ENCODE measurements at regions not wholly inside any gene's neighbourhood (a gene's known extent, or its start where the extent isn't known, plus 50 kb on each side); places are given as distances from the start of the nearest gene placed in this dataset.

GRCh38 chr6:144347448-144347759, 62.3 kb downstream of the UTRN start:
- TF ChIP-seq CTCF (conservative IDR thresholded peaks at IDR 0.05) = no peak
- no peak overlapping the region for H3K4me2 ChIP-seq (ENCODE audit: insufficient read depth, insufficient read length, low read length)
- H3K79me1 ChIP-seq (ENCODE audit: insufficient read depth, low read depth, low read length, poor library complexity, severe bottlenecking) = peaks cover 7% of the 10 kb centered on the region
- H3K23me2 ChIP-seq (ENCODE audit: insufficient read length, low read depth, low read length, poor library complexity, severe bottlenecking) = no peaks in the 10 kb centered on the region
- peaks cover 7% of the 10 kb centered on the region; the same call in 1 of the 2 replicates for H3K79me2 ChIP-seq (ENCODE audit: insufficient read depth, low read length)
- Mint-ChIP-seq H3K9me3 (peaks cover 3% of the 10 kb centered on the region in 2 experiments; a peak in 4 of 5 replicates), H3K27me3 (ENCODE audit: low read depth) (no peaks in the 10 kb centered on the region), H3K27ac (peak overlapping the region in 2 of 3 experiments; percentile 9 to 88; a peak in 5 of 7 replicates), H3K36me3 (ENCODE audit: insufficient read depth in 1 of 3, low read depth in 3 of 3) (peaks cover 2 to 4% (median 4%) of the 10 kb centered on the region in 3 experiments; a peak in 5 of 7 replicates), H3K4me3 (no peak overlapping the region), H3K4me1 (peaks cover 28 to 35% of the 10 kb centered on the region in 2 experiments)
- H4K5ac ChIP-seq (ENCODE audit: insufficient read length, low read depth, low read length) = no peak overlapping the region
- no peak overlapping the region for H2BK20ac ChIP-seq (ENCODE audit: low read depth, low read length, poor library complexity, severe bottlenecking)
- no peak overlapping the region for H4K8ac ChIP-seq (replicated peaks; ENCODE audit: insufficient read length, low read depth, low read length)
- H3K56ac ChIP-seq (ENCODE audit: insufficient read length, low read depth, low read length) = no peak overlapping the region
- no peak overlapping the region; the same call in 1 of the 2 replicates for H3K4ac ChIP-seq (ENCODE audit: low read depth, low read length)
- H4K91ac ChIP-seq (ENCODE audit: insufficient read length, low read depth, low read length) = peak overlapping the region; percentile 18
- no peak overlapping the region for H3K23ac ChIP-seq (ENCODE audit: insufficient read length, low read depth, low read length)
- no peaks in the 10 kb centered on the region for H3K9me3 ChIP-seq (ENCODE audit: control insufficient read depth, low read depth, low read length)
- no peak overlapping the region for H2AK5ac ChIP-seq (ENCODE audit: insufficient read length, low read length)
- no peak overlapping the region for H3T11ph ChIP-seq (ENCODE audit: low read length)
- no peak overlapping the region for H2BK12ac ChIP-seq (ENCODE audit: insufficient read length, low read depth, low read length)
- no peak overlapping the region for H2BK15ac ChIP-seq (ENCODE audit: low read depth, low read length)
- H4K20me1 ChIP-seq (ENCODE audit: control insufficient read depth, insufficient read depth, insufficient read length) = no peaks in the 10 kb centered on the region
- DNase-seq = no peak
- no peak overlapping the region for H2AFZ ChIP-seq (ENCODE audit: low read length)
- no peak overlapping the region for H2BK120ac ChIP-seq (ENCODE audit: low read depth, low read length, poor library complexity, severe bottlenecking)
- no peak overlapping the region for H3K18ac ChIP-seq (ENCODE audit: insufficient read length, low read depth, low read length)
- peaks cover 9% of the 10 kb centered on the region for H3K4me1 ChIP-seq (ENCODE audit: insufficient read depth, low read length)
- no peak overlapping the region for H3K14ac ChIP-seq (ENCODE audit: insufficient read depth, low read length)
- no peak overlapping the region for H3K9ac ChIP-seq (ENCODE audit: extremely low read depth, insufficient read length, low read length)
- H3K27me3 ChIP-seq (ENCODE audit: insufficient read depth, low read length) = no peaks in the 10 kb centered on the region
- no peak overlapping the region for H3K27ac ChIP-seq (ENCODE audit: insufficient read length, low read depth, low read length)
- H2BK5ac ChIP-seq (ENCODE audit: insufficient read length, low read length) = no peak overlapping the region

All from H9 (cell line).